Lower lobe of right lung (tissue), 2 donors: ENCODE measurements at regions not wholly inside any gene's neighbourhood (a gene's known extent, or its start where the extent isn't known, plus 50 kb on each side); places are given as distances from the start of the nearest gene placed in this dataset.

Experiments used
- ATAC-seq, 2 donors: fragments of 200-7000 bp; cut with Tn5 transposase; one replicate each; pipeline ENCODE4 v1.9.1; 2020 to 2022; ENCODE audit warnings: mild to moderate bottlenecking in 2 of 2, moderate library complexity in 2 of 2
- DNase-seq: peaks from one replicate; pipeline ENCODE4 v3.0.0-alpha.2; 2020
- H3K27ac ChIP-seq: fragments of 200-600 bp; one replicate; pipeline ENCODE4 v1.8.0; 2022
- H3K27me3 ChIP-seq: fragments of 200-600 bp; one replicate; pipeline ENCODE4 v1.8.0; 2022; ENCODE audit warnings: low read depth
- H3K36me3 ChIP-seq: fragments of 200-600 bp; one replicate; pipeline ENCODE4 v1.8.0; 2022; ENCODE audit warnings: mild to moderate bottlenecking
- H3K4me1 ChIP-seq: fragments of 200-600 bp; one replicate; pipeline ENCODE4 v1.8.0; 2022
- H3K4me3 ChIP-seq: fragments of 200-600 bp; one replicate; pipeline ENCODE4 v1.8.0; 2022; ENCODE audit warnings: mild to moderate bottlenecking
- H3K9me3 ChIP-seq: fragments of 200-600 bp; one replicate; pipeline ENCODE4 v1.8.0; 2022
- CTCF ChIP-seq: fragments of 200-600 bp; IDR thresholded peaks from one replicate; pipeline ENCODE4 v1.8.0; 2022; ENCODE audit warnings: antibody characterized with exemption, mild to moderate bottlenecking
- intact Hi-C: fragments of 100-400 bp; cut with DNase I; formaldehyde crosslinking; loops from one replicate; pipeline ENCODE4 v1.11.0; 2022
- donor health status: DM: no; HTN: yes; CAD: no; lungs with severe emphysema.

GRCh38 chr11:10376061-10376460 is 71.2 kb downstream of the ADM start:
- no peak for TF ChIP-seq CTCF
- H3K4me3 ChIP-seq, result no peak overlapping the region
- H3K4me1 ChIP-seq, result peaks cover 50% of the 10 kb centered on the region
- no peak overlapping the region for H3K27ac ChIP-seq
- no peaks in the 10 kb centered on the region for H3K36me3 ChIP-seq
- H3K9me3 ChIP-seq, result no peaks in the 10 kb centered on the region
- DNase-seq (no peak), ATAC-seq (no peak)
- no peaks in the 10 kb centered on the region for H3K27me3 ChIP-seq
- intact Hi-C loops, result no loop called here

GRCh38 chr11:10377183-10377582 is 72.3 kb downstream of the ADM start:
- Histone ChIP-seq H3K27ac (no peak overlapping the region), H3K9me3 (no peaks in the 10 kb centered on the region), H3K4me3 (no peak overlapping the region), H3K36me3 (no peaks in the 10 kb centered on the region), H3K4me1 (peaks cover 50% of the 10 kb centered on the region), H3K27me3 (no peaks in the 10 kb centered on the region)
- no peak for TF ChIP-seq CTCF
- DNase-seq, result no peak
- no peak for ATAC-seq
- intact Hi-C loops, result no loop called here

DNA sequence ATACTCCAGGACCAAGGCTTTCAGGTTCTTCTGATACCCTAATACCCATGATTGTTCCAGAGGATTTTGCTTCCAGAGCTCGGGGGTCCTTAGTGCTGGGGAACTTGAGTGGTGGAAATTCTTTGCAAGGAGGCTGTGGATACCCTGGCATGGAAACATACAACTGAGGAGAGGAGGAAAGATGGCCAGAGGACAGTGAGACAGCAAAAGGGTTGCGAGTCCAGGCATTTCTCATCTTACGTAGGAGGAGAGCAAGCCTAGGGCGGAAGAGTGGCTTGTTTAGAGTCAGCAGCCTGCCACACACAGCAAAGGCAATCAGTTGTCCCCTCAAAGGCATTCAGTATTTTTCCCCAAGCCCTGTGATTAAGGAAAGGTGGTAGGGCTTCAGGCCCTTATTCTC is 73.5 kb downstream of the ADM start:
- no peak for TF ChIP-seq CTCF

DNA sequence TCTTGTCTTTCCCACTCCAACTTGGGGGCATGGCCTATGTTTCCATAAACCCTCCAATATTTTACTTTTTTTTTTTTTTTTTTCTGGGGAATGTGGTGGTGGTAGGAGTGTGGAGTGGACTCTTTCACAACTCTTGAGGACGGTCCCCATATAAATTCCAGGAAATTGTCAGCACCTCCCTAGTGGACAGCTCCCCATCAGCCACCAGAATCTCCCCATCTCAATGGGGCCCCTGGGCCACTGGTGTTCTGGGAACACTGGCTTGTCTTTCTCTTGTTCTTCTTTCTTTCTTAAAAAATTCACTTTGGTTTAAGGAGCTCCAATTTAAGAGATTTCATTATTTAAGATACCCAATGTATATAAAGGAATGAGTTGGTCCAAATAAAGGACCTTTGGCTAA is 74.1 kb downstream of the ADM start:
- Histone ChIP-seq H3K9me3 (no peaks in the 10 kb centered on the region), H3K27ac (peak overlapping the region; percentile 53), H3K27me3 (no peaks in the 10 kb centered on the region), H3K36me3 (no peaks in the 10 kb centered on the region), H3K4me3 (no peak overlapping the region), H3K4me1 (peaks cover 42% of the 10 kb centered on the region)
- no peak for DNase-seq
- no peak for TF ChIP-seq CTCF
- intact Hi-C loops, result no loop called here
- peak in 1 of 2 donors; percentile 21 for ATAC-seq

More for the DNA sequence above, 73.5 kb downstream of the ADM start:
- ATAC-seq (no peak), DNase-seq (no peak)
- Histone ChIP-seq H3K4me1 (peaks cover 48% of the 10 kb centered on the region), H3K36me3 (no peaks in the 10 kb centered on the region), H3K27ac (peak overlapping the region; percentile 53), H3K9me3 (no peaks in the 10 kb centered on the region), H3K27me3 (no peaks in the 10 kb centered on the region), H3K4me3 (no peak overlapping the region)
- intact Hi-C loops, result no loop called here

DNA sequence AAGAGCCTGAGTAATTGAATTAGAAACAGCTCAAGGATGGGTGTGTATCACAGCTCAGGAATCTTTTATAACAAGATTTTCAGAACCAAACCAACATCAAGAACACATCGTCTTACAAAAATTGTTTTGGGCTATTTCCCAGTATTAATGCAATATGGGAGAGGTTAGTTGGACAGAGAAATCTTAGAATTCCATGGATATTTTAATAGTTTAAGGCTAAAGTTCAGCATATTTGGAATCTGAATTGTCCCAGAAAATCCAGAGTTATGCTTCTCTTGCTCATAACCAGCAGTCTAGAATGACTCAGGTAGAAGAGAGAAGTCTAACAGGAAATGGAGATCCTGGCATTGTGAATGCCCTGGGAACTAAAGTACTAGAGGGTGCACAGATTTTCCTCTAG is 74.6 kb downstream of the ADM start:
- no peak for TF ChIP-seq CTCF
- Histone ChIP-seq H3K4me1 (peaks cover 41% of the 10 kb centered on the region), H3K27ac (peak overlapping the region; percentile 63)

More for the DNA sequence above, 74.6 kb downstream of the ADM start:
- Histone ChIP-seq H3K9me3 (no peaks in the 10 kb centered on the region), H3K36me3 (no peaks in the 10 kb centered on the region), H3K27me3 (no peaks in the 10 kb centered on the region), H3K4me3 (no peak overlapping the region)
- DNase-seq (no peak), ATAC-seq (peak; percentile 9 to 23)
- intact Hi-C loops, result no loop called here
